HCT116 (cell line): ENCODE measurements at regions not wholly inside any gene's neighbourhood (a gene's known extent, or its start where the extent isn't known, plus 50 kb on each side); places are given as distances from the start of the nearest gene placed in this dataset.

Source experiments
- ATAC-seq: fragments of 200-7000 bp; cut with Tn5 transposase; 2 replicates; pipeline ENCODE4 v1.9.1; 2020; ENCODE audit warnings: mild to moderate bottlenecking, moderate library complexity
- BruUV-seq: library from RNA; stranded (reverse); fragments of 400-500 nt; replicated peaks from 2 replicates; lab custom pipeline; 2021; lab: Mats Ljungman, UMichigan
- CTCF ChIA-PET: fragments of 300-600 bp; sonication (Branson Sonifier 250); formaldehyde crosslinking; loops from one replicate; lab custom pipeline; 2021; ENCODE audit warnings: antibody characterized with exemption; lab: Charles Lee
- POLR2A ChIA-PET: fragments of 300-600, 350-600 bp; sonication (Branson Sonifier 250); formaldehyde crosslinking; loops from one replicate; lab custom pipeline; 2021; ENCODE audit warnings: antibody characterized with exemption; lab: Charles Lee
- RAD21 ChIA-PET, 2 experiments: fragments of 300-600 bp; sonication (Branson Sonifier 250); formaldehyde crosslinking; loops; one replicate each; lab custom pipeline; 2023; ENCODE audit warnings: low total read pairs in 2 of 2; ENCODE audit not compliant: uncharacterized antibody in 2 of 2, unreplicated experiment in 2 of 2, low non-redundant PET in 1 of 2; lab: Charles Lee
- DNase-seq: peaks from one replicate; pipeline ENCODE4 v3.0.0-alpha.2; 2010; ENCODE audit warnings: low read depth, low spot score
- H2AFZ ChIP-seq: fragments of 200-600 bp; shearing (Covaris generic), sonication (generic); 2 replicates; pipeline ENCODE4 v1.6.1; 2017; ENCODE audit warnings: low read depth, mixed run types, mixed read lengths, antibody characterized with exemption, low read length; ENCODE audit not compliant: poor library complexity, severe bottlenecking
- H3K27ac ChIP-seq: 2 replicates; pipeline ENCODE4 v1.5.1; 2012; ENCODE audit warnings: low read depth, low read length
- H3K27me3 ChIP-seq: fragments of 200-600 bp; sonication (generic); 2 replicates; pipeline ENCODE4 v1.6.1; 2016; ENCODE audit warnings: mixed run types, low read length, mixed read lengths; ENCODE audit not compliant: insufficient read depth
- H3K36me3 ChIP-seq, 2 experiments: fragments of 200-500 bp in 1 of 2; fragments of 200-600 bp in 1 of 2; sonication (Bioruptor generic) in 1 of 2; sonication (generic) in 1 of 2; 2 replicates each; pipeline versions ENCODE4 v1.5.1 to v1.6.1; 2014 to 2016; ENCODE audit warnings: low read length in 2 of 2, inconsistent platforms in 1 of 2, mixed read lengths in 1 of 2, mixed run types in 1 of 2; ENCODE audit not compliant: insufficient read depth in 2 of 2, control insufficient read depth in 1 of 2
- H3K4me1 ChIP-seq, 2 experiments: fragments of 200-600 bp in 1 of 2; sonication (generic) in 1 of 2; 2 replicates each; pipeline versions ENCODE4 v1.5.1 to v1.6.1; 2012 to 2017; ENCODE audit warnings: low read length in 2 of 2, inconsistent platforms in 1 of 2, mild to moderate bottlenecking in 1 of 2, mixed read lengths in 1 of 2, mixed run types in 1 of 2, moderate library complexity in 1 of 2; ENCODE audit not compliant: insufficient read depth in 2 of 2, control insufficient read depth in 1 of 2
- H3K4me2 ChIP-seq: fragments of 200-600 bp; sonication (generic); 2 replicates; pipeline ENCODE4 v1.6.1; 2017; ENCODE audit warnings: mixed run types, low read length, mixed read lengths
- H3K4me3 ChIP-seq, 2 experiments: fragments of 200-600 bp in 1 of 2; sonication (generic) in 1 of 2; replicated peaks in 1 of 2; 2 replicates each; pipeline ENCODE4 v1.5.1; 2011 to 2016; ENCODE audit warnings: low read length in 2 of 2, control low read depth in 1 of 2, low read depth in 1 of 2, mild to moderate bottlenecking in 1 of 2, mixed read lengths in 1 of 2, mixed run types in 1 of 2
- H3K79me2 ChIP-seq: fragments of 200-600 bp; sonication (generic); 2 replicates; pipeline ENCODE4 v1.6.1; 2017; ENCODE audit warnings: mild to moderate bottlenecking, mixed run types, low read length, moderate library complexity, mixed read lengths; ENCODE audit not compliant: insufficient read depth
- H3K9ac ChIP-seq: fragments of 200-600 bp; sonication (generic); 2 replicates; pipeline ENCODE4 v1.6.1; 2016; ENCODE audit warnings: low read length, mixed read lengths
- H3K9me2 ChIP-seq: fragments of 200-600 bp; sonication (generic), shearing (Covaris generic); 2 replicates; pipeline ENCODE4 v1.6.1; 2017; ENCODE audit warnings: mixed run types, mild to moderate bottlenecking, moderate library complexity; ENCODE audit not compliant: insufficient read depth
- H3K9me3 ChIP-seq, 2 experiments: fragments of 200-500 bp in 1 of 2; fragments of 200-600 bp in 1 of 2; sonication (Bioruptor generic) in 1 of 2; sonication (generic) in 1 of 2; 2 replicates each; pipeline ENCODE4 v1.6.1; 2014 to 2017; ENCODE audit warnings: low read length in 2 of 2, mixed read lengths in 2 of 2, inconsistent platforms in 1 of 2, low read depth in 1 of 2, mild to moderate bottlenecking in 1 of 2, mixed run types in 1 of 2, moderate library complexity in 1 of 2; ENCODE audit not compliant: control insufficient read depth in 1 of 2, insufficient read depth in 1 of 2
- H4K20me1 ChIP-seq: fragments of 200-600 bp; sonication (generic), shearing (Covaris generic); 2 replicates; pipeline ENCODE4 v1.6.1; 2017; ENCODE audit warnings: mixed run types, mild to moderate bottlenecking, moderate library complexity; ENCODE audit not compliant: insufficient read depth
- CBX3 ChIP-seq: IDR thresholded peaks from 2 replicates; pipeline ENCODE4 v1.6.1; 2012; ENCODE audit warnings: low read depth
- EZH2 ChIP-seq: fragments of 200-600 bp; sonication (generic); IDR thresholded peaks from 2 replicates; pipeline ENCODE4 v1.6.1; 2017; ENCODE audit warnings: antibody characterized with exemption, mixed run types
- EZH2phosphoT487 ChIP-seq: fragments of 200-600 bp; IDR thresholded peaks from 2 replicates; pipeline ENCODE4 v1.6.1; 2018; ENCODE audit warnings: antibody characterized with exemption, borderline replicate concordance
- FOSL1 ChIP-seq: IDR thresholded peaks from 2 replicates; pipeline ENCODE4 v1.6.1; 2012; ENCODE audit warnings: low read depth
- MAX ChIP-seq: IDR thresholded peaks from 2 replicates; pipeline ENCODE4 v1.6.1; 2012
- POLR2A ChIP-seq: IDR thresholded peaks from 2 replicates; pipeline ENCODE4 v1.7.0; 2011; ENCODE audit warnings: borderline replicate concordance; ENCODE audit not compliant: insufficient read depth, insufficient read length; ENCODE audit errors: extremely low read depth
- RAD21 ChIP-seq: IDR thresholded peaks from 2 replicates; pipeline ENCODE4 v1.6.1; 2012; ENCODE audit warnings: low read depth, mild to moderate bottlenecking
- SIN3A ChIP-seq: IDR thresholded peaks from 2 replicates; pipeline ENCODE4 v1.6.1; 2012; ENCODE audit warnings: low read depth
- SRF ChIP-seq: IDR thresholded peaks from 2 replicates; pipeline ENCODE4 v1.6.1; 2012; ENCODE audit warnings: low read depth
- ZBTB33 ChIP-seq: IDR thresholded peaks from 2 replicates; pipeline ENCODE4 v1.6.1; 2011; ENCODE audit warnings: mild to moderate bottlenecking, low read length, moderate library complexity; ENCODE audit not compliant: insufficient replicate concordance; ENCODE audit errors: extremely low read depth
- ZNF274 ChIP-seq: fragments of 200-500 bp; sonication (Bioruptor generic); IDR thresholded peaks from 2 replicates; pipeline ENCODE4 v1.6.1; 2014; ENCODE audit warnings: mild to moderate bottlenecking, low read depth, low read length, inconsistent platforms
- intact Hi-C: fragments of 100-400 bp; cut with micrococcal nuclease; formaldehyde crosslinking; loops from 2 replicates; pipeline ENCODE4 v1.10.0; 2022

- TF ChIP-seq CBX3 (no peak), SIN3A (no peak), MAX (no peak)
These were observed 1176.7 kb upstream of the CNTN5 start (continued) for GRCh38 chr11:97844016-97844415.

GRCh38 chr11:97847730-97848129 is 1173.0 kb upstream of the CNTN5 start:
- H2AFZ ChIP-seq = no peak overlapping the region
- H3K9me2 ChIP-seq = no peaks in the 10 kb centered on the region
- DNase-seq (no peak), ATAC-seq (no peak)
- no peaks in the 10 kb centered on the region for H3K36me3 ChIP-seq
- H3K27me3 ChIP-seq = no peaks in the 10 kb centered on the region
- H3K4me1 ChIP-seq = no peaks in the 10 kb centered on the region
- H3K79me2 ChIP-seq = no peaks in the 10 kb centered on the region
- no TSS peak for BruUV-seq
- ChIA-PET POLR2A (no interaction called here), CTCF (no interaction called here), RAD21 (no interaction called here)
- H3K27ac ChIP-seq = no peak overlapping the region
- H3K9me3 ChIP-seq = peaks cover 0 to 9% of the 10 kb centered on the region in 2 experiments; a peak in 2 of 4 replicates
- H4K20me1 ChIP-seq = no peaks in the 10 kb centered on the region
- no peak overlapping the region for H3K4me3 ChIP-seq
- no peak for TF ChIP-seq SIN3A
- TF ChIP-seq ZNF274 = no peak
- TF ChIP-seq POLR2A = no peak
- no peak for TF ChIP-seq RAD21
- TF ChIP-seq FOSL1 = no peak
- TF ChIP-seq EZH2phosphoT487 = no peak
- H3K4me2 ChIP-seq = no peak overlapping the region
- intact Hi-C loops = no loop called here
- H3K9ac ChIP-seq = no peak overlapping the region

- ChIA-PET CTCF (no interaction called here), POLR2A (no interaction called here), RAD21 (no interaction called here)
- Histone ChIP-seq H3K27ac (no peak overlapping the region), H3K27me3 (no peaks in the 10 kb centered on the region), H3K4me3 (no peak overlapping the region), H3K4me1 (no peaks in the 10 kb centered on the region), H3K36me3 (no peaks in the 10 kb centered on the region), H3K4me2 (no peak overlapping the region), H3K79me2 (no peaks in the 10 kb centered on the region), H3K9ac (no peak overlapping the region), H3K9me3 (peaks cover 0 to 10% of the 10 kb centered on the region in 2 experiments; a peak in 2 of 4 replicates), H2AFZ (no peak overlapping the region), H3K9me2 (no peaks in the 10 kb centered on the region), H4K20me1 (no peaks in the 10 kb centered on the region)
- ATAC-seq = no peak
- DNase-seq = no peak
- intact Hi-C loops = no loop called here
- TF ChIP-seq EZH2phosphoT487 (no peak), SRF (no peak), ZBTB33 (no peak), EZH2 (no peak)
- BruUV-seq = no TSS peak
These were observed 1170.0 kb upstream of the CNTN5 start for GRCh38 chr11:97850701-97851100.
